ENCODE measurements at regions not wholly inside any gene's neighbourhood (a gene's known extent, or its start where the extent isn't known, plus 50 kb on each side); places are given as distances from the start of the nearest gene placed in this dataset.

- TF ChIP-seq CEBPB (IDR thresholded peaks at IDR 0.05; ENCODE audit: low read depth, low read length) (no peak), CTCF (conservative IDR thresholded peaks at IDR 0.05; ENCODE audit: low read depth, low read length) (no peak), NFE2L2 (IDR thresholded peaks at IDR 0.05; ENCODE audit: low read depth, low read length) (no peak), RFX5 (IDR thresholded peaks at IDR 0.05; ENCODE audit: low read depth, low read length) (no peak), MXI1 (IDR thresholded peaks at IDR 0.05; ENCODE audit: borderline replicate concordance, low read depth, low read length) (no peak), USF2 (IDR thresholded peaks at IDR 0.05; ENCODE audit: low read depth, low read length) (no peak), SMC3 (IDR thresholded peaks at IDR 0.05; ENCODE audit: low read depth, low read length) (no peak), MAFK (IDR thresholded peaks at IDR 0.05; ENCODE audit: low read depth, low read length) (no peak), POLR2A (IDR thresholded peaks at IDR 0.05; ENCODE audit: low read depth, low read length) (no peak)
These were observed 103.6 kb downstream of the ATP23 start for GRCh38 chr12:58044966-58045365.
